ENCODE measurements at regions not wholly inside any gene's neighbourhood (a gene's known extent, or its start where the extent isn't known, plus 50 kb on each side); places are given as distances from the start of the nearest gene placed in this dataset.
"Not testable (repeated sequence)": the region's sequence is repeated elsewhere in the genome, so short reads cannot be mapped to it uniquely, and the experiment has no call there.

- Histone ChIP-seq H3K27ac (ENCODE audit: low read depth, low read length) (no peak overlapping the region), H3K9me2 (replicated peaks; ENCODE audit: control insufficient read depth, low read length) (no peaks in the 10 kb centered on the region), H3F3A (ENCODE audit: control insufficient read depth, insufficient read depth) (no peaks in the 10 kb centered on the region), H3K4me3 (ENCODE audit: low read length) (no peak overlapping the region), H3K4me2 (ENCODE audit: low read length) (no peak overlapping the region), H3K79me2 (ENCODE audit: control insufficient read depth, low read length) (no peaks in the 10 kb centered on the region), H3K36me3 (ENCODE audit: control insufficient read depth, low read length) (no peaks in the 10 kb centered on the region), H3K9me3 (ENCODE audit: control insufficient read depth, insufficient read depth, low read length) (no peaks in the 10 kb centered on the region), H3K4me1 (ENCODE audit: control insufficient read depth, low read length) (0 out of 2 replicates have a peak, but pooled peaks cover 4% of the 10 kb centered on the region), H3K27me3 (ENCODE audit: control insufficient read depth, low read length) (no peaks in the 10 kb centered on the region), H4K20me1 (ENCODE audit: control insufficient read depth, insufficient read depth, low read depth, low read length) (no peaks in the 10 kb centered on the region)
- TF ChIP-seq CTCF (IDR thresholded peaks at IDR 0.05; ENCODE audit: low read depth, low read length, poor library complexity, severe bottlenecking) (no peak), EZH2phosphoT487 (IDR thresholded peaks at IDR 0.05; ENCODE audit: borderline replicate concordance, low read length) (no peak)
Observed at GRCh38 chr6:15739353-15739752, 76.5 kb upstream of the DTNBP1 start.

- H3F3A ChIP-seq (ENCODE audit: control insufficient read depth, insufficient read depth); H3K27ac ChIP-seq (ENCODE audit: low read depth, low read length); H3K27me3 ChIP-seq (ENCODE audit: control insufficient read depth, low read length); H3K4me3 ChIP-seq (ENCODE audit: low read length); H4K20me1 ChIP-seq (ENCODE audit: control insufficient read depth, insufficient read depth, low read depth, low read length); H3K4me2 ChIP-seq (ENCODE audit: low read length); H3K9me2 ChIP-seq (replicated peaks; ENCODE audit: control insufficient read depth, low read length); H3K36me3 ChIP-seq (ENCODE audit: control insufficient read depth, low read length); H3K4me1 ChIP-seq (ENCODE audit: control insufficient read depth, low read length); H3K79me2 ChIP-seq (ENCODE audit: control insufficient read depth, low read length); H3K9me3 ChIP-seq (ENCODE audit: control insufficient read depth, insufficient read depth, low read length): not testable (repeated sequence)
Observed at GRCh38 chr6:15738195-15738594, 75.4 kb upstream of the DTNBP1 start.

GRCh38 chr6:15736297-15736696 lies 73.5 kb upstream of the DTNBP1 start:
- no peak overlapping the region for H3K27ac ChIP-seq (ENCODE audit: low read depth, low read length)

More at GRCh38 chr6:15736297-15736696, 73.5 kb upstream of the DTNBP1 start:
- Histone ChIP-seq H3F3A (ENCODE audit: control insufficient read depth, insufficient read depth) (no peaks in the 10 kb centered on the region), H3K9me3 (ENCODE audit: control insufficient read depth, insufficient read depth, low read length) (no peaks in the 10 kb centered on the region), H3K27me3 (ENCODE audit: control insufficient read depth, low read length) (peaks cover 6% of the 10 kb centered on the region), H3K4me2 (ENCODE audit: low read length) (no peak overlapping the region), H3K36me3 (ENCODE audit: control insufficient read depth, low read length) (no peaks in the 10 kb centered on the region), H3K4me3 (ENCODE audit: low read length) (no peak overlapping the region), H3K79me2 (ENCODE audit: control insufficient read depth, low read length) (no peaks in the 10 kb centered on the region), H4K20me1 (ENCODE audit: control insufficient read depth, insufficient read depth, low read depth, low read length) (no peaks in the 10 kb centered on the region), H3K9me2 (replicated peaks; ENCODE audit: control insufficient read depth, low read length) (no peaks in the 10 kb centered on the region), H3K4me1 (ENCODE audit: control insufficient read depth, low read length) (0 out of 2 replicates have a peak, but pooled peaks cover 4% of the 10 kb centered on the region)
- TF ChIP-seq EZH2phosphoT487 (IDR thresholded peaks at IDR 0.05; ENCODE audit: borderline replicate concordance, low read length) (no peak), CTCF (IDR thresholded peaks at IDR 0.05; ENCODE audit: low read depth, low read length, poor library complexity, severe bottlenecking) (no peak)

All from DOHH2 (cell line).